PC-9 (cell line): ENCODE measurements at regions not wholly inside any gene's neighbourhood (a gene's known extent, or its start where the extent isn't known, plus 50 kb on each side); places are given as distances from the start of the nearest gene placed in this dataset.

ENCODE experiments used
- BruUV-seq: library from RNA; stranded (reverse); fragments of 400-500 nt; replicated peaks from 2 replicates; lab custom pipeline; 2021; lab: Mats Ljungman, UMichigan
- CTCF ChIA-PET: fragments of 300-600 bp; sonication (Branson Sonifier 250); formaldehyde crosslinking; loops from one replicate; lab custom pipeline; 2022; ENCODE audit warnings: antibody characterized with exemption; lab: Charles Lee
- POLR2A ChIA-PET: fragments of 300-600 bp; sonication (Branson Sonifier 250); formaldehyde crosslinking; loops from one replicate; lab custom pipeline; 2022; ENCODE audit warnings: antibody characterized with exemption; ENCODE audit not compliant: unreplicated experiment; lab: Charles Lee
- DNase-seq, 2 experiments: peaks; one replicate each; pipeline versions ENCODE4 v3.0.0 to v3.0.0-alpha.2; 2015 to 2022; ENCODE audit warnings: mixed read lengths in 1 of 2
- H2AFZ ChIP-seq: fragments of 200-600 bp; sonication (generic); 2 replicates; pipeline ENCODE4 v1.8.1; 2017; ENCODE audit warnings: antibody characterized with exemption
- H3F3A ChIP-seq: fragments of 200-600 bp; sonication (generic); 2 replicates; pipeline ENCODE4 v1.8.1; 2017; ENCODE audit warnings: antibody characterized with exemption, mild to moderate bottlenecking, low read depth; ENCODE audit not compliant: insufficient read depth
- H3K27ac ChIP-seq: fragments of 200-600 bp; sonication (generic); 2 replicates; pipeline ENCODE4 v1.6.1; 2016; ENCODE audit warnings: mixed run types
- H3K27me3 ChIP-seq: fragments of 200-600 bp; sonication (generic); 2 replicates; pipeline ENCODE4 v1.6.1; 2016; ENCODE audit warnings: low read depth, mixed run types; ENCODE audit not compliant: insufficient read depth
- H3K36me3 ChIP-seq: fragments of 200-600 bp; sonication (generic); 2 replicates; pipeline ENCODE4 v1.6.1; 2016; ENCODE audit warnings: low read depth, mixed run types
- H3K4me1 ChIP-seq: fragments of 200-600 bp; sonication (generic); replicated peaks from 2 replicates; pipeline ENCODE4 v1.6.1; 2016; ENCODE audit warnings: mixed run types; ENCODE audit not compliant: insufficient read depth
- H3K4me2 ChIP-seq: fragments of 200-600 bp; sonication (generic); 2 replicates; pipeline ENCODE4 v1.6.1; 2017; ENCODE audit warnings: mixed run types
- H3K4me3 ChIP-seq: fragments of 200-600 bp; sonication (generic); 2 replicates; pipeline ENCODE4 v1.6.1; 2016; ENCODE audit warnings: mixed run types
- H3K79me2 ChIP-seq: fragments of 200-600 bp; sonication (generic); 2 replicates; pipeline ENCODE4 v1.6.1; 2017; ENCODE audit warnings: low read depth, mixed run types
- H3K9me2 ChIP-seq: fragments of 200-600 bp; sonication (generic); 2 replicates; pipeline ENCODE4 v1.8.1; 2017; ENCODE audit warnings: mild to moderate bottlenecking; ENCODE audit not compliant: insufficient read depth
- H3K9me3 ChIP-seq: fragments of 200-600 bp; sonication (generic); 2 replicates; pipeline ENCODE4 v1.8.1; 2016; ENCODE audit warnings: low read depth; ENCODE audit not compliant: insufficient read depth
- H4K20me1 ChIP-seq: fragments of 200-600 bp; sonication (generic); 2 replicates; pipeline ENCODE4 v1.8.1; 2017; ENCODE audit not compliant: insufficient read depth
- EZH2 ChIP-seq: fragments of 200-600 bp; sonication (generic); IDR thresholded peaks from 2 replicates; pipeline ENCODE4 v1.8.0; 2017; ENCODE audit warnings: antibody characterized with exemption, low read depth
- intact Hi-C: fragments of 100-400 bp; cut with micrococcal nuclease; formaldehyde crosslinking; loops from one replicate; pipeline ENCODE4 v1.10.0; 2022; ENCODE audit not compliant: unreplicated experiment
- TF ChIP-seq, protein P1 (sequence below): fragments of 200-600 bp; sonication (generic); conservative IDR thresholded peaks from 2 replicates; pipeline ENCODE4 v1.6.1; 2017; ENCODE audit warnings: mixed run types, antibody characterized with exemption, mild to moderate bottlenecking, moderate library complexity

- Histone ChIP-seq H3K4me2 (no peak overlapping the region), H3K4me3 (no peak overlapping the region), H3K36me3 (no peaks in the 10 kb centered on the region), H3K27me3 (peaks cover 89% of the 10 kb centered on the region), H3K27ac (no peak overlapping the region), H3K9me3 (no peaks in the 10 kb centered on the region), H3K4me1 (no peaks in the 10 kb centered on the region), H2AFZ (no peak overlapping the region), H3K79me2 (no peaks in the 10 kb centered on the region), H4K20me1 (no peaks in the 10 kb centered on the region), H3K9me2 (no peaks in the 10 kb centered on the region), H3F3A (no peaks in the 10 kb centered on the region)
- intact Hi-C loops: no loop called here
- ChIA-PET CTCF (no interaction called here), POLR2A (no interaction called here)
- no TSS peak for BruUV-seq
- TF ChIP-seq, protein P1, sequence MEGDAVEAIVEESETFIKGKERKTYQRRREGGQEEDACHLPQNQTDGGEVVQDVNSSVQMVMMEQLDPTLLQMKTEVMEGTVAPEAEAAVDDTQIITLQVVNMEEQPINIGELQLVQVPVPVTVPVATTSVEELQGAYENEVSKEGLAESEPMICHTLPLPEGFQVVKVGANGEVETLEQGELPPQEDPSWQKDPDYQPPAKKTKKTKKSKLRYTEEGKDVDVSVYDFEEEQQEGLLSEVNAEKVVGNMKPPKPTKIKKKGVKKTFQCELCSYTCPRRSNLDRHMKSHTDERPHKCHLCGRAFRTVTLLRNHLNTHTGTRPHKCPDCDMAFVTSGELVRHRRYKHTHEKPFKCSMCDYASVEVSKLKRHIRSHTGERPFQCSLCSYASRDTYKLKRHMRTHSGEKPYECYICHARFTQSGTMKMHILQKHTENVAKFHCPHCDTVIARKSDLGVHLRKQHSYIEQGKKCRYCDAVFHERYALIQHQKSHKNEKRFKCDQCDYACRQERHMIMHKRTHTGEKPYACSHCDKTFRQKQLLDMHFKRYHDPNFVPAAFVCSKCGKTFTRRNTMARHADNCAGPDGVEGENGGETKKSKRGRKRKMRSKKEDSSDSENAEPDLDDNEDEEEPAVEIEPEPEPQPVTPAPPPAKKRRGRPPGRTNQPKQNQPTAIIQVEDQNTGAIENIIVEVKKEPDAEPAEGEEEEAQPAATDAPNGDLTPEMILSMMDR: no peak
- no peak for TF ChIP-seq EZH2
- DNase-seq: no peak
Observed at GRCh38 chr19:32029235-32029634, 316.2 kb upstream of the ZNF507 start.

GRCh38 chr19:32032561-32032960 lies 312.8 kb upstream of the ZNF507 start:
- no peak overlapping the region for H3K4me2 ChIP-seq
- no peaks in the 10 kb centered on the region for H3K4me1 ChIP-seq
- intact Hi-C loops: no loop called here
- no TSS peak for BruUV-seq
- no peak overlapping the region for H2AFZ ChIP-seq
- H3K36me3 ChIP-seq: no peaks in the 10 kb centered on the region
- TF ChIP-seq, protein P1: no peak
- no peak for TF ChIP-seq EZH2
- no peak overlapping the region for H3K27ac ChIP-seq
- POLR2A ChIA-PET: no interaction called here
- CTCF ChIA-PET: no interaction called here
- DNase-seq: no peak
- no peak overlapping the region for H3K4me3 ChIP-seq
- H3F3A ChIP-seq: no peaks in the 10 kb centered on the region
- no peaks in the 10 kb centered on the region for H3K9me2 ChIP-seq
- peaks cover 85% of the 10 kb centered on the region for H3K27me3 ChIP-seq
- no peaks in the 10 kb centered on the region for H4K20me1 ChIP-seq
- no peaks in the 10 kb centered on the region for H3K9me3 ChIP-seq
- no peaks in the 10 kb centered on the region for H3K79me2 ChIP-seq

- Histone ChIP-seq H2AFZ (no peak overlapping the region), H3K27me3 (peaks cover 85% of the 10 kb centered on the region), H4K20me1 (no peaks in the 10 kb centered on the region), H3K4me1 (no peaks in the 10 kb centered on the region), H3K9me2 (no peaks in the 10 kb centered on the region), H3K4me2 (no peak overlapping the region), H3K27ac (no peak overlapping the region), H3K36me3 (no peaks in the 10 kb centered on the region), H3K9me3 (no peaks in the 10 kb centered on the region), H3F3A (no peaks in the 10 kb centered on the region), H3K4me3 (no peak overlapping the region), H3K79me2 (no peaks in the 10 kb centered on the region)
- BruUV-seq: no TSS peak
- intact Hi-C loops: no loop called here
- CTCF ChIA-PET: no interaction called here
- POLR2A ChIA-PET: no interaction called here
- no peak for TF ChIP-seq EZH2
- TF ChIP-seq, protein P1: no peak
- DNase-seq: no peak
Observed at GRCh38 chr19:32035626-32036025, 309.8 kb upstream of the ZNF507 start.
